ENCODE measurements at regions not wholly inside any gene's neighbourhood (a gene's known extent, or its start where the extent isn't known, plus 50 kb on each side); places are given as distances from the start of the nearest gene placed in this dataset.
"Not testable (repeated sequence)": the region's sequence is repeated elsewhere in the genome, so short reads cannot be mapped to it uniquely, and the experiment has no call there.

DNA sequence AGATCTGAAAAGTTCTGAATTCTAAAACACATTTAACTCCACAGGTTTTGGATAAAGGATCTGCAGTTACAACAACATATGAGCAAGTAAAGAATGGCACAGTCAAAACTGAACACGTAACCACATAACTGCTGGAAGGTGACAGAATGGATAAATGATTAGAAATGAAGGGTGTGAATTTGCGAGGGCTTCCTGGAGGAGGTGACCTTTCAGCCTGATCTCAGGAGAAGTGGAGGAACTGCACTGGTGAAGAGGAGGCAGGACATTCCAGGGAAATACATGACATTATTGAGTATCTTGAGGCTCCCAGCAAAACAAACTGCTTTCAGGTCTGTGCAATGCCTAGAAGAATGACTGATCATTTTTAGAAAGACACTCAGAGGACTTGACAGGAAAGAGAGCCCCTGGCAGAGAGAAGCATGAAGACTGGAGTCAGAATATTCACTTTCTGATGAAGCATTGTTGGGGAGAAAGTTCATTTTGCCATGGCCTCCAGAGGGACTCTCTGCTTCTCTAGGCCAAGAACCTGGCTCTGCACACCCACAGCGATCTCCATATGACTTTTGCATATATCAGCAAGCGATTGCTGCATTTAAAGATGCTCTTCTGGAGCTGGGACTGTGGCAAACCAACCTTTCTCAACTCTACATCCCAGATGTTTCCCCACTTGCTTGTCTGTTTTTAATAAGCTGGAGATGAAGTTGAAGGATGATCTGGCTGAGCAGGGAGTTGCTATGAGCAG, 122.7 kb upstream of the FAM78B start:
- Histone ChIP-seq H3K27me3 (ENCODE audit: insufficient read depth, low read length) (no peaks in the 10 kb centered on the region), H3K9me3 (ENCODE audit: low read depth, low read length) (no peaks in the 10 kb centered on the region), H3K4me3 (ENCODE audit: low read length) (no peak overlapping the region), H3K4me1 (ENCODE audit: insufficient read depth, low read length) (no peaks in the 10 kb centered on the region)

DNA sequence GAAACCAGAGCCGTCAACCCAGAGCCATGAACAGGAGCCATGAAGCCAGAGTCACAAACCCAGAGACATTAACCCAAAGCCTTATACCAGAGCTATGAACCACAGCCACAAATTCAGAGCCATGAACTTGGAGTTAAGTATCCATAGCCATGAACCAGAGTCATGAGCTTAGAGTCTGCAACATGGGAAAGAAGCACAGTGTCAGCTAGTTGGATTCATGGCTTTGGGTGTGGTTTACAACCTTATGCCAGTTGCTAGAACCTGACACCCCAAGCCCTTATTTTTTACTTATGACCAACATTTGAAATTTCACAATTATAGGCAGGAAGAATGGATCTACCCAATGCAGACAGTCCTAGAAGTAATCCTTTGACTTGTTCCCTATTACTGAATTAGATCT, 128.9 kb upstream of the FAM78B start:
- Histone ChIP-seq H3K4me3 (ENCODE audit: low read length) (no peak overlapping the region), H3K4me1 (ENCODE audit: insufficient read depth, low read length) (no peaks in the 10 kb centered on the region), H3K9me3 (ENCODE audit: low read depth, low read length) (no peaks in the 10 kb centered on the region), H3K27me3 (ENCODE audit: insufficient read depth, low read length) (no peaks in the 10 kb centered on the region)

DNA sequence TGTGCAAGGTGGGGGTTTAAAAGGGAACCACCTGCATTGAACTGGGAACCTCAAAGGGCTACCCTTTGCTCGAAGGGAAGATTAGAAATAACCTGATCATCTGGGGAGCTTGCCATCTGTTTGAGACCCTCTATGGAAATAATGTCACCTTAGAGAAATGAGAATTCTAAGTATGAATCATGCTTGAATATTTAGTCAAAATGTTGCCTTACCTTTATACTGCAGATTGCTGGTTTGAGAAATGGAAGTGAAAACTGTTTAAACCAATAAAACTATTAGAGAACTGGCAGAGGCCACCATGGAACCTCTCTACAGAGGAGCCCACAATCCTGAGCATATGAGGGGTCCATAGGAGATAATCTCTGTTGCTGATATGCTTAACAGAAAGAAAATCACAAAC, 131.2 kb upstream of the FAM78B start:
- H3K4me1 ChIP-seq (ENCODE audit: insufficient read depth, low read length) = no peaks in the 10 kb centered on the region
- H3K9me3 ChIP-seq (ENCODE audit: low read depth, low read length) = no peaks in the 10 kb centered on the region
- no peak overlapping the region for H3K4me3 ChIP-seq (ENCODE audit: low read length)
- H3K27me3 ChIP-seq (ENCODE audit: insufficient read depth, low read length) = no peaks in the 10 kb centered on the region

- Histone ChIP-seq H3K27me3 (ENCODE audit: insufficient read depth, low read length) (no peaks in the 10 kb centered on the region), H3K4me3 (ENCODE audit: low read length) (no peak overlapping the region), H3K9me3 (ENCODE audit: low read depth, low read length) (no peaks in the 10 kb centered on the region), H3K4me1 (ENCODE audit: insufficient read depth, low read length) (no peaks in the 10 kb centered on the region)
Measured at GRCh38 chr1:166300767-166301166, 134.0 kb upstream of the FAM78B start.

DNA sequence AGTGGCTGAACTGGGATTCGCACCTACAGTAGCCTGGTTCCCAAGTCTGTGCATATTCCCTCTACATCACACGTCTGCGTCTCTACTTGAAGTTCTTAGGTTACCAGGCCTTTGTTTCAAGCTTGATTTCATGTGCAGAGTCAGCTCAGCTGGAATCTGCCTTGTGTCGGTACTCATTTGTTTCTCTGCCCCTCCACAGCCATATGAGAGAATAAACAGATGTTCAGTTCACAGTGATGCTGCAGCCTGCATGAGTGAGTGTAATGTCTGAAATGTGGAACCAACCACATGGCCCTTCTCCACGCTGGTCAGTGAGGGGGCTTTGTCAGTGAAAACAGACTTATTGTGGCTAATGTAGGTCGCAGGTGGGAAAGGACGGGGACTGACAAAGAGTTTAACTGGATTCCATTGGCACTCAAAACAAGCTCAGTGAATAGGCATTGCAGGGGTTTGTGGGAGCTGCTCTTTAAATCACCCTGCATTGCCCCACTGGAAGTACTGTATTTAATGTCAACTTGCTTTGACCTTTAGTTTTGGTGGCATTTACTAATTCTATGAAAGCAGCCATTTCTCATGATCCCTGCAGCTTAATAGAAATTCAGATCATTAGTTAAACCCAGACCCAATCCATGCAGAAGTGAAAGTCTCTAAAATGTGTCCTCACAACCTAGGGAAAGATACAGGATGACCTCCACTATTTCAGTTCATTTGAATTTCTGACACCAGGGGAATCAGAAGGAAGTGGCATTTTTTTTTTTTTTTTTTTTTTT, 136.4 kb upstream of the FAM78B start:
- no peak overlapping the region for H3K4me3 ChIP-seq (ENCODE audit: low read length)
- no peaks in the 10 kb centered on the region for H3K27me3 ChIP-seq (ENCODE audit: insufficient read depth, low read length)
- no peaks in the 10 kb centered on the region for H3K9me3 ChIP-seq (ENCODE audit: low read depth, low read length)
- no peaks in the 10 kb centered on the region for H3K4me1 ChIP-seq (ENCODE audit: insufficient read depth, low read length)

- no peaks in the 10 kb centered on the region for H3K27me3 ChIP-seq (ENCODE audit: insufficient read depth, low read length)
- H3K9me3 ChIP-seq (ENCODE audit: low read depth, low read length) = no peaks in the 10 kb centered on the region
- no peaks in the 10 kb centered on the region for H3K4me1 ChIP-seq (ENCODE audit: insufficient read depth, low read length)
- no peak overlapping the region for H3K4me3 ChIP-seq (ENCODE audit: low read length)
Measured at GRCh38 chr1:166304131-166304530, 137.3 kb upstream of the FAM78B start.

- Histone ChIP-seq H3K9me3 (ENCODE audit: low read depth, low read length) (no peaks in the 10 kb centered on the region), H3K4me1 (ENCODE audit: insufficient read depth, low read length) (no peaks in the 10 kb centered on the region), H3K4me3 (ENCODE audit: low read length) (no peak overlapping the region), H3K27me3 (ENCODE audit: insufficient read depth, low read length) (no peaks in the 10 kb centered on the region)
Measured at GRCh38 chr1:166305371-166305770, 138.6 kb upstream of the FAM78B start.

DNA sequence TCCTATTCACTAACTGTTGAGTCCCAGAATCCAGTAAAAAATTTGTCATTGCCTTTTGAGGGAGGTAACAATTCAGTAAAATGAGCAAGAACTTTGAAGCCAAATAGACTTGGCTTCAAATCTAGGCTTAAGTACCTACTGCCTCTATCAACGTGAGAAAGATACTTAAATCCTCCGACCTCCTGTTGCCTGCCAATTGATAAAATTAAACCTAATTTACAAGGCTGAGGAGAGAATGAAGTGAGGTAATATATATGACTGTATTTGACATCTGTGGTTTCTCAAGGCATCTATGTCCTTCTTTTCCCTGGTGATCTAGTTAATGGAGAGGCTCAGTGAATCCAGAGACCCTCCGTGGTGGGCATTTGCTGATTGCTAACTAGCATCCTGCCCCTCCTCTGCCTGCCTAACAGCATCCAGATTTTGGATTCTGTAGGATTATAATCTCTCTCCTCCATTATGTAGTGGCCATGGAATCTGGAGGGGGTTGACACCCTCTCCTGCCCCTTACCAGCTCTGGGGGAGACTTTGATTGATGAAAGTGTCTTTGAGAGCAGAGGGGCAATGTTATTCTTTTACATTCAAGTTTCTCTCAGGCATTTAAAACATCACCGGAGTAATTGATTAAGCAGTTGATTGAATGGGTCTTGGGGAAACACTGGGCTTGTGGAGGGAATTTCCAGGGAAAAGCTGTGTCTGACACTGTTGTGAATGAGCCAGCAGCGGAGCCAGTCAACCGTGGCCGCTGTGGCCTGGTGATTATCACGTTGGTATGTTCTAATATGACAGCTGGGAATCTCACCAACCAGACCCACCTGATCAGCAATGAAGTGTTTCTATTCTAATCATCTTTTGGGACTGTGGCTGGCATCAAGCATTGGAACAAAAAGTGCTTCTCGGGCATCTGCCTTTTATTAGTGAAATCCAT, 140.7 kb upstream of the FAM78B start:
- no peaks in the 10 kb centered on the region for H3K4me1 ChIP-seq (ENCODE audit: insufficient read depth, low read length)
- H3K4me3 ChIP-seq (ENCODE audit: low read length) = no peak overlapping the region
- no peaks in the 10 kb centered on the region for H3K9me3 ChIP-seq (ENCODE audit: low read depth, low read length)
- no peaks in the 10 kb centered on the region for H3K27me3 ChIP-seq (ENCODE audit: insufficient read depth, low read length)

DNA sequence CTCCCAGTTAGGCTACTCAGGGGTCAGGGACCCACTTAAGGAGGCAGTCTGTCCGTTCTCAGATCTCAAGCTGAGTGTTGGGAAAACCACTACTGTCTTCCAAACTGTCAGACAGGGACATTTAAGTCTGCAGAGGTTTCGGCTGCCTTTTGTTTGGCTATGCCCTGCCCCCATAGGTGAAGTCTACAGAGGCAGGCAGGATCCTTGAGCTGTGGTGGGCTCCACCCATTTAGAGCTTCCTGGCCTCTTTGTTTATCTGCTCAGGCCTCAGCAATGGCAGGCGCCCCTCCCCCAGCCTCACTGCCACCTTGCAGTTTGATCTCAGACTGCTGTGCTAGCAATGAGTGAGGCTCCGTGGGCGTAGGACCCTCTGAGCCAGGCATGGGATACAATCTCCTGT, 149.5 kb upstream of the FAM78B start:
- H3K4me1 ChIP-seq (ENCODE audit: insufficient read depth, low read length); H3K4me3 ChIP-seq (ENCODE audit: low read length); H3K9me3 ChIP-seq (ENCODE audit: low read depth, low read length); H3K27me3 ChIP-seq (ENCODE audit: insufficient read depth, low read length): not testable (repeated sequence)

GRCh38 chr1:166322470-166322869, 155.7 kb upstream of the FAM78B start:
- Histone ChIP-seq H3K9me3 (ENCODE audit: low read depth, low read length) (no peaks in the 10 kb centered on the region), H3K4me3 (ENCODE audit: low read length) (no peak overlapping the region), H3K4me1 (ENCODE audit: insufficient read depth, low read length) (no peaks in the 10 kb centered on the region), H3K27me3 (ENCODE audit: insufficient read depth, low read length) (peaks cover 3% of the 10 kb centered on the region)

- Histone ChIP-seq H3K9me3 (ENCODE audit: low read depth, low read length) (no peaks in the 10 kb centered on the region), H3K27me3 (ENCODE audit: insufficient read depth, low read length) (no peaks in the 10 kb centered on the region), H3K4me3 (ENCODE audit: low read length) (no peak overlapping the region), H3K4me1 (ENCODE audit: insufficient read depth, low read length) (no peaks in the 10 kb centered on the region)
Measured at GRCh38 chr1:166327886-166328285, 161.1 kb upstream of the FAM78B start.

GRCh38 chr1:166328956-166329355, 162.2 kb upstream of the FAM78B start:
- no peaks in the 10 kb centered on the region for H3K9me3 ChIP-seq (ENCODE audit: low read depth, low read length)

DNA sequence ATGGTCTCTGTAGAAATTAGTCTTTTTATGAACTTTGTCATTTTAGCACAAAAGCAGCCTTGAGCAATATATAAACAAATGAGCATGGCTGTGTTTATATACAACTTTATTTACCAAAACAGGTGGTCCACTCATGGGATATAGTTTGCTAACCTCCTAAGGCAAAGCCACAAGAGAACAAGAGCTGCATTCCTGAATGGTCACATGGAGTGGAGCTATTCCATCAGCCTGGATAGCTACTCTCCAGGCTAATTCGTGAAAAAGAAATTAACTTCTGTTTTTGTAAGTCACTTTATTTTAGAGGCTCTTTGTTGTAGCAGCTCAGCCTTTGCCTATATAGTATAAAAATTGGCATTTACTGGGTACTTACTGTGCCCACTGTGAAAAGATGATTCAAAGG, 163.3 kb upstream of the FAM78B start:
- H3K9me3 ChIP-seq (ENCODE audit: low read depth, low read length) = no peaks in the 10 kb centered on the region
- no peaks in the 10 kb centered on the region for H3K27me3 ChIP-seq (ENCODE audit: insufficient read depth, low read length)
- H3K4me1 ChIP-seq (ENCODE audit: insufficient read depth, low read length) = no peaks in the 10 kb centered on the region
- no peak overlapping the region for H3K4me3 ChIP-seq (ENCODE audit: low read length)

More at GRCh38 chr1:166328956-166329355, 162.2 kb upstream of the FAM78B start:
- Histone ChIP-seq H3K4me3 (ENCODE audit: low read length) (no peak overlapping the region), H3K4me1 (ENCODE audit: insufficient read depth, low read length) (no peaks in the 10 kb centered on the region), H3K27me3 (ENCODE audit: insufficient read depth, low read length) (no peaks in the 10 kb centered on the region)

GRCh38 chr1:166338105-166338504, 171.3 kb upstream of the FAM78B start:
- Histone ChIP-seq H3K4me3 (ENCODE audit: low read length) (no peak overlapping the region), H3K27me3 (ENCODE audit: insufficient read depth, low read length) (no peaks in the 10 kb centered on the region), H3K4me1 (ENCODE audit: insufficient read depth, low read length) (no peaks in the 10 kb centered on the region), H3K9me3 (ENCODE audit: low read depth, low read length) (no peaks in the 10 kb centered on the region)

DNA sequence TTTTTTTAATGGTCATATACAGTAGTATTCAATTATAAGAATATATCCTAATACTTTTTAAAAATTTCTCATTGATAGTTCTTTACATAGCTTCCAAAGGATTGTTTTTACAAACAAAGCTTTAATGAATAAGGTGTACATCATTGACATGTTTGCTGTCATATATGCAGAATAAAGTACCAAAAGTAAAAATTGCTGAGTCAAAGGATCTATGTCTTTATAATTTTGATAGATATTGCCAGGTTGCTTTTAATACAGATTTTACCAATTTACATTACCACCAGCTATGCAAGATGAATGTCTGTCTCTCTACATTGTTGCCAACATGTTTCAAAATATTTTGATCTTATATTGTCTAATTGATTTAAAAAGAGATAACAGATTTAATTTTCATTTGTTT, 173.9 kb upstream of the FAM78B start:
- Histone ChIP-seq H3K4me3 (ENCODE audit: low read length) (no peak overlapping the region), H3K27me3 (ENCODE audit: insufficient read depth, low read length) (no peaks in the 10 kb centered on the region), H3K4me1 (ENCODE audit: insufficient read depth, low read length) (no peaks in the 10 kb centered on the region), H3K9me3 (ENCODE audit: low read depth, low read length) (no peaks in the 10 kb centered on the region)
